AG08395 (cell line): ENCODE measurements at regions not wholly inside any gene's neighbourhood (a gene's known extent, or its start where the extent isn't known, plus 50 kb on each side); places are given as distances from the start of the nearest gene placed in this dataset.

Experiments used
- DNase-seq: peaks from one replicate; pipeline ENCODE4 v3.0.0; 2012; ENCODE audit warnings: mixed read lengths, low spot score

- no peak for DNase-seq
Observed at GRCh38 chr1:113219828-113220227, 146.8 kb downstream of the LRIG2 start.

GRCh38 chr1:113223040-113223439 is 150.0 kb downstream of the LRIG2 start:
- no peak for DNase-seq

- no peak for DNase-seq
Observed at GRCh38 chr1:113223546-113223945, 150.5 kb downstream of the LRIG2 start.

GRCh38 chr1:113226148-113226547 is 153.2 kb downstream of the LRIG2 start:
- no peak for DNase-seq

- DNase-seq, result no peak
Observed at GRCh38 chr1:113231866-113232265, 158.4 kb upstream of the MAGI3 start.

GRCh38 chr1:113233441-113233840 is 156.9 kb upstream of the MAGI3 start:
- no peak for DNase-seq

- DNase-seq, result no peak
Observed at GRCh38 chr1:113241237-113241636, 149.1 kb upstream of the MAGI3 start.

- DNase-seq, result no peak
Observed at GRCh38 chr1:113242481-113242880, 147.8 kb upstream of the MAGI3 start.

GRCh38 chr1:113243529-113243928 is 146.8 kb upstream of the MAGI3 start:
- DNase-seq, result no peak

GRCh38 chr1:113244112-113244820 is 146.0 kb upstream of the MAGI3 start:
- no peak for DNase-seq

- no peak for DNase-seq
Observed at GRCh38 chr1:113245252-113245651, 145.1 kb upstream of the MAGI3 start.

- no peak for DNase-seq
Observed at GRCh38 chr1:113246929-113247328, 143.4 kb upstream of the MAGI3 start.

GRCh38 chr1:113247355-113247754 is 143.0 kb upstream of the MAGI3 start:
- no peak for DNase-seq

GRCh38 chr1:113247782-113248181 is 142.5 kb upstream of the MAGI3 start:
- no peak for DNase-seq

GRCh38 chr1:113248494-113248893 is 141.8 kb upstream of the MAGI3 start:
- DNase-seq, result no peak

- no peak for DNase-seq
Observed at GRCh38 chr1:113250161-113250560, 140.2 kb upstream of the MAGI3 start.

GRCh38 chr1:113252166-113252565 is 138.1 kb upstream of the MAGI3 start:
- no peak for DNase-seq

- DNase-seq, result no peak
Observed at GRCh38 chr1:113253187-113253586, 137.1 kb upstream of the MAGI3 start.

- no peak for DNase-seq
Observed at GRCh38 chr1:113253590-113253989, 136.7 kb upstream of the MAGI3 start.

- no peak for DNase-seq
Observed at GRCh38 chr1:113255038-113255719, 135.1 kb upstream of the MAGI3 start.

GRCh38 chr1:113255720-113256347 is 134.5 kb upstream of the MAGI3 start:
- DNase-seq, result no peak

GRCh38 chr1:113256348-113256729 is 134.0 kb upstream of the MAGI3 start:
- DNase-seq, result no peak

- DNase-seq, result no peak
Observed at GRCh38 chr1:113259988-113260387, 130.3 kb upstream of the MAGI3 start.
